DMS 273 (cell line): ENCODE measurements at regions not wholly inside any gene's neighbourhood (a gene's known extent, or its start where the extent isn't known, plus 50 kb on each side); places are given as distances from the start of the nearest gene placed in this dataset.

Experiments used
- DNase-seq: peaks from one replicate; lab custom pipeline; 2025; ENCODE audit not compliant: unreplicated experiment; lab: John Stamatoyannopoulos, UW

GRCh38 chr9:109728686-109729300 is 51.2 kb upstream of the PALM2AKAP2 start:
- no peak for DNase-seq

GRCh38 chr9:109729513-109729912 is 50.5 kb upstream of the PALM2AKAP2 start:
- no peak for DNase-seq
